ENCODE measurements at regions not wholly inside any gene's neighbourhood (a gene's known extent, or its start where the extent isn't known, plus 50 kb on each side); places are given as distances from the start of the nearest gene placed in this dataset.
"Not testable (repeated sequence)": the region's sequence is repeated elsewhere in the genome, so short reads cannot be mapped to it uniquely, and the experiment has no call there.

DNA sequence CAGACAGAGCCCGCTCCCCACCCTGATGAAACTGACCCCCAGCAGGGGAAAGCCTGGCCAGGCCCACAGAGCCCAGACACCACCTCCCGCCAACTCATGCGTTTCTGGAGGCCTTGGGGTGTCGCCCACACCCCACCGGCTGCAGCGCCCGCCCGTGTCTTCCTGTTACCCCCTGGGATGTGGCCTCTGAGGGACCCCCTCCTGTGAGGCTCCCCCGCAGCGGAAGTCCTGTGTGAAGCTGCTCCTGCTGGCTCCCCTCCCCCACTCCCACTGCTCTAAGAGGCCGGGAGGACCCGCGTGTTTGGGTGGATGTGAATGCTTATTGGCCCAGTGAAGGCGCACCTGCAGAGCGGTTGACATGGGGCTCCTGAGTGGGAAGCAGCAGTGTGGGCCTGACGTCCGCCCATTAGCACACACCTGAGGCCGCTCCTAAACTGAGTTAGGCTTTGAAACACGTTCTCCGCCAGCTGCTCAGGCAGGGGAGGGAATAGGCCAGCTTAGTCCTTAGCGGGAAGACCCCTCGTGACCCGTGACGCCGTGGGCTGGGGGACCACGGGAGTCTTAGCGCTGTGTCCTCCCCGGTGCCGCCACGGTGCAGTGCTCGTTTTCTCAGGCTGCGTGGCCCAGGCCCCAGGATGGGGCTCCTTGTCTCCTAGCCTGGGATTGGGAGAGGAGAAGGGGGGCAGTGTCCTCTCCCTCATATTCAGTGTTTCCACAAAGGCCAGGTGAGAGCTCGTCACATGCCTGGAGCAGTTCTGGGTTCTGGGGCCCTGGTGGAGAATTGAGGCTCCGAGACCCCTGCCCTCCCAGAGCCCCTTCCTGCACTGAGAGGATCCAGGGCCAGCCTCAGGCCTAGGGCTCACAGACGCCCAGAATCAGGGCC is 323.4 kb upstream of the SFSWAP start:
- no peak for DNase-seq (ENCODE audit: low read depth in 1 of 2, low spot score in 1 of 2)
- TF ChIP-seq JUND (IDR thresholded peaks at IDR 0.05; ENCODE audit: low read depth): no peak
- in situ Hi-C loops (cut with HindIII; ENCODE audit: low pct_unique_long_range_greater_than_20kb, low sequenced_read_pairs): no loop called here

DNA sequence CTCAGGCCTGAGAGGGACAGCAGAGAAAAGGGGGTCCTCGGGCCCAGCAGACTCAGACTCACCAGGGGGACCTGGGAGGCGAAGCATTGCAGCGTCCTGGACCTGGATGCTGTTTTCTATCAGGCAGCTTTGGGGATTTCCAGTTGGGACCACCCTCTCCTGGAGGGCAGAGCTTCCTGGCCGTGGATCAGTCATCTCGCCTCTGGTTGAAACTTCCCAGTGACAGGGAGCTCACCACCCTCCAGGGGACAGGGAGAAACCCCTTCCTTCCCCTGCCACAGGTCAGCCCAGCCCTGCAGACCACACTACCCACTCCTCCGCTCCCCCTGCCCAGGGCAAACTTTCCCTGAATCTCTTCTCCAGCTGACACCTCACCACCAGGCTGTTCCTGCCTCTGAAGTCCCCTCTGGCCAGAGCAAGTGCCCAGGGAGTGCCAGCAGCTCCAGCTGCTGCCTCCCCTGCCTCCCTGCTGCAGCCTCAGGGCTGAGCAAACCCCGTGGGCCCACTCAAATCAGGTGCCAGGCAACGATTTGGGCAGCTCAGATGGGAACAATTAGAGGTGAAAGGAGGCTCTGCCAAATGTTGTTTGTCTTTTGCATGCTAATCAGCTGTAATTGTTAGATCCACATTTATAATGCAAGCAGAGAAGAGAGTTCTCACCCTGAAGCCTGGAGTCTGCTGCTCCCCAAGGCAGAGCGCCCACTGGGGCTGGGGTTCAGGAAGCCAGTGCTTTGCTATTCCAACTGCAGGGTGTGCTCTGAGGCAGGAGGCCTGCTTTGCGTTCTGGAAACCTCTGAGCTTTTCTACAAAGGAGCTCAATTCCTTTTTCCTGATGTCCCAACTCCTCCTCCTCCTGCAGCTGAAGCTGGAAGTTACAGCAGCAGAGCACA is 322.5 kb upstream of the SFSWAP start:
- DNase-seq (ENCODE audit: low read depth in 1 of 2, low spot score in 1 of 2); in situ Hi-C loops (cut with HindIII; ENCODE audit: low pct_unique_long_range_greater_than_20kb, low sequenced_read_pairs): not testable (repeated sequence)

DNA sequence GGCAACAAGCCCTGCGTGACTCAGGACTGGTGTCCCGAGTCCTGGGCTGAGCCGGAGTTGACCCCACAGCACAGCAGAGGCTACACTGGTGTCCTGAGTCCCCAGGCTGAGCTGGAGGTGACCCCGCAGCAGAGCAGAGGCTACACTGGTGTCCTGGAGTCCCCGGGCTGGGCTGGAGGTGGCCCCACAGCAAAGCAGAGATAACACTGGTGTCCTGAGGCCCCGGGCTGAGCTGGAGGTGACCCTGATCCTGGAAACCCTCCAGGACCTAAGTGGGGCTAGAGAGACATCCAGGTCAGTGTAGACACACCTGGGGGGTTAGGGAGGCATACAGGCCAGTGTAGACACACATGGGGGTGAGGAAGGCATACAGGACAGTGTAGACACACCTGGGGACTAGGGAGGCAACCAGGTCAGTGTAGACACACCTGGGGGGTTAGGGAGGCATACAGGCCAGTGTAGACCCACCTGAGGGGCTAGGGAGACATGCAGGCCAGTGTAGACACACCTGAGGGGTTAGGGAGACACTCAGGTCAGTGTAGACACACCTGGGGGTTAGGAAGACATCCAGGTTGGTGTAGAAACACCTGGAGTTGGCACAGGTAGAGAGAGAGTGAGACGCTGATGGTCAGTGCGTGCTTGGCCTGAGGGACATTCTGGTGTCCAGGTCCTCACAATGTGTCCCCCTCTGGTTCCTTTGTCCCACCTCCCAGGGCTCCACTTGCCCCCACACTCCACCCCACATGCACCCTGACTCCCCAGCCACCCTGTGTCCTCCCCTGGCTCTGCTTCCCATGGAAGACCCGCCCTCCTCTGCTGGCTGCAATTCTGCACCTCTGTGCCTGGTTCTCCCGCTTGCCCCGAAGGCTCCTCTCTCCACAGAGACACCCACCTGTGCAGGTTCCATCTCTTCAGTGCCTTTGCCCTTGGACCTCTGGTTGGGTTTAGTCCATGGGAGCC is 321.6 kb upstream of the SFSWAP start:
- in situ Hi-C loops (cut with HindIII; ENCODE audit: low pct_unique_long_range_greater_than_20kb, low sequenced_read_pairs): no loop called here
- no peak for TF ChIP-seq JUND (IDR thresholded peaks at IDR 0.05; ENCODE audit: low read depth)
- DNase-seq (ENCODE audit: low read depth in 1 of 2, low spot score in 1 of 2): no peak

DNA sequence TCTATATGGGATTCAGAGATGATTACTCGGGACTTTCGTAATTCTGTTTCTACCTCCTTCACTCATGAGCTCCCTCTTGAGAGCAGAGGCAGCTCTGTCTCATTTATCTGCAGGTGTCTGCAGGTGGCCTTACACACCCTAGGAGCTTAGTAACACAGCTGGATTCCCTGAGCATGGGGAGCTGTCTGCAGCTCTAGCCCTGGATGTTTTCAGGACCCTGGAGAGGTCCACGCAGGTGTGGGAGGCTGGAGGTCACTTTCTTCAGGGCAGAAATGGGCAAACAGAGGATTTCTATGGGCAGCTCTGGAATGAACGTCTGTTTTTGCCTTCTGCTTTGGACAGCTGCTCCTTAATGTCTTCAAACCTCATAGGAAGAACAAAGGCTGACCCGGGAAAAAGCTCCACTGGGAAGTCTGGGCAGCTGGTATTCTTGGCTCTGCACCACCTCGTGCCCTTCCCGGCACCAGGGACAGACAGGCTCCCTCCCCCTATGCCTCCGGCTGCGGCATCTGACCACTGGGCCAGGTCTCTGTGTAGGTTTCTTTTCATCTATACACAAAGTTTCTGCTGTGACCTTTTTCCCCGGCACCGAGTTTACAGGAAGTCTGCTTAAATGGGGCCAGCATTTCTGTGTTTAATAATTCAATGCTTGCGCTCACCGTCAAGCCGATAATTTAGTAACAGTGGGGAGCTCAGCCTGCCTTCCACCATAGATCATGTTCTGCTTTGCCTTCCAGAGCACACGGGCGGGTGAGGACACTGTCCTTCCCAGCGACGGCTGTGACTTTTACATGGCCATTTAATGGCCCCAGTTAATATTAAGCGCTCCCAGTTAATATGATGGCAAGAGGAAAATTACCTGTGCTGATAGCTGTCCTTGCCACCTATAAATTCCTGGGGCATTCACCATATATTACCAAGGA is 320.2 kb upstream of the SFSWAP start:
- peak; percentile 87 to 92 for DNase-seq (ENCODE audit: low read depth in 1 of 2, low spot score in 1 of 2)
- TF ChIP-seq JUND (IDR thresholded peaks at IDR 0.05; ENCODE audit: low read depth): no peak

DNA sequence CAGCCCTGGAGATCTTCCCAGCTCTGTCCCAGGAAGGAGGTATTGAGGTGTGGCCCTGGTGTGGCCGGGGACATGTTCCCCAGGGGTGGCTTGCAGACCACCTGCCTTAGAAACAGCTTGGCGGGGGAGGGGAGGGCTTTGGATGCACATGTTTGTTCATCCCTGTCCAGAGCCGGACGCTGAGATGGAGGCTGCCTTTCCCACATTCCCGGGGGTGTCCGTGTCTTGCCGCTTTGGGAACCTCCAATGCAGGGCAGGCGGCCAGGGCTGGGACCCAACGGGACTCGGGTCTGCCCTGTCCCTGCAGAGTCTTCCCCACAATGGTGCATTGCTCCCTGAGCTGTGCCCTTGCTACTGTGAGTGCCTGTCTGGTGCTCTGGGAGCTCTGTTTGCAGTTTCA is 319.5 kb upstream of the SFSWAP start:
- TF ChIP-seq JUND (IDR thresholded peaks at IDR 0.05; ENCODE audit: low read depth): no peak
- in situ Hi-C loops (cut with HindIII; ENCODE audit: low pct_unique_long_range_greater_than_20kb, low sequenced_read_pairs): no loop called here

More for the DNA sequence above, 320.2 kb upstream of the SFSWAP start:
- in situ Hi-C loops (cut with HindIII; ENCODE audit: low pct_unique_long_range_greater_than_20kb, low sequenced_read_pairs): no loop called here

DNA sequence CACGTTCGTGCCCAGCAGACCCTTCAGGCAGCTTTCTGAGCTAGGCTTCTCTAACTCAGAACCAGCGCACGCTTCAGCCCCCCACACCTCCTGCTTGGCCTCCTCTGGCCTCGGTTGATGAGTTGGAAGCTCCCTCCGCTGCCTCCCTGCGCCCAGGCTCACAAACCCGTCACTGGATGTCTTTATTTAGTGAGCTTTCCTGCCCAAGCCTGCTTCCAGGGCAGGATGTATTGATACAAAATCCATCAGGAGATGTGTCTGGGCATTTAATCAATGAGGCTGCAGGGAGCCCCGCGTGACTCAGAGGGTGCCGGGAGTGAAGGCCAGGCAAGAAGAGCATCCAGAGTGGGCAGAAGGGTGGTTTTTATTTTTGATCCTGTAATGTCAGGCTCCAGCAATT is 316.1 kb upstream of the SFSWAP start:
- in situ Hi-C loops (cut with HindIII; ENCODE audit: low pct_unique_long_range_greater_than_20kb, low sequenced_read_pairs): not testable (repeated sequence)

More for the DNA sequence above, 319.5 kb upstream of the SFSWAP start:
- no peak for DNase-seq (ENCODE audit: low read depth in 1 of 2, low spot score in 1 of 2)

DNA sequence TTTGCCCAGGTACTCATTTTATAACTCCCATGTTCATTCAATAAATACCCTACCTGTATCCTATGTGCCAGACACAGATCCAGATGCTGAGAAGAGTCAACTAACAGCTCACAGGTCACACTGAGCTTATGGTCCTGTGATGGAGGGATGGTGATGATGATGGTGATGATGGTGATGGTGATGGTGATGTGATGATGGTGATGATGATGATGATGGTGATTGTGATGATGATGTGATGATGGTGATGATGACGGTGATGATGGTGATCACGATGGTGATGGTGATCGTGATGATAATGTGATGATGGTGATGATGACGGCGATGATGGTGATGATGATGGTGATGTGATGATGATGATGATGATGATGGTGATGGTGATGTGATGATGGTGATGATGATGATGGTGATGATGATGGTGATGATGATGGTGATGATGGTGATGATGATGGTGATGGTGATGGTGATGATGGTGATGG is 315.6 kb upstream of the SFSWAP start:
- in situ Hi-C loops (cut with HindIII; ENCODE audit: low pct_unique_long_range_greater_than_20kb, low sequenced_read_pairs); DNase-seq (ENCODE audit: low read depth in 1 of 2, low spot score in 1 of 2): not testable (repeated sequence)

More for the DNA sequence above, 316.1 kb upstream of the SFSWAP start:
- DNase-seq (ENCODE audit: low read depth in 1 of 2, low spot score in 1 of 2): not testable (repeated sequence)

DNA sequence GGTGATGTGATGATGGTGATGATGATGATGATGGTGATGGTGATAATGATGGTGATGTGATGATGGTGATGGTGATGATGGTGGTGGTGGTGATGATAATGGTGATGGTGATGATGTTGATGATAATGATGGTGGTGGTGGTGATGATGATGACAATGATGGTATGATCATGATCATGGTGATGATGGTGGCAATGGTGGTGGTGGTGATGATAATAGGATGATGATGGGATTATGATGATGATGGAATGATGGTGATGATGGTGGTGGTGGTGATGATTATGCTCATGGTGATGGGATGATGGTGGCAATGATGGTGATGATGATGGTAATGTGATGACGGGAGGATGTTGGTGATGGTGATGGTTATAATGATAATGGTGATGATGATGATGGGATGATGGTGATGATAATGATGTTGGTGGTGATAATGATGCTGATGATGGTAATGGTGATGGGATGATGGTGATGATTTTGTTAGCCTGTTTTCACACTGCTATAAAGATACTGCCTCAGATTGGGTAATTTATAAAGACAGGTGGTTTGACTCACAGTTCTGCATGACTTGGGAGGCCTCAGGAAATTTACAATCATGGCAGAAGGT is 314.8 kb upstream of the SFSWAP start:
- TF ChIP-seq JUND (IDR thresholded peaks at IDR 0.05; ENCODE audit: low read depth): no peak
- no peak for DNase-seq (ENCODE audit: low read depth in 1 of 2, low spot score in 1 of 2)
- in situ Hi-C loops (cut with HindIII; ENCODE audit: low pct_unique_long_range_greater_than_20kb, low sequenced_read_pairs): no loop called here

DNA sequence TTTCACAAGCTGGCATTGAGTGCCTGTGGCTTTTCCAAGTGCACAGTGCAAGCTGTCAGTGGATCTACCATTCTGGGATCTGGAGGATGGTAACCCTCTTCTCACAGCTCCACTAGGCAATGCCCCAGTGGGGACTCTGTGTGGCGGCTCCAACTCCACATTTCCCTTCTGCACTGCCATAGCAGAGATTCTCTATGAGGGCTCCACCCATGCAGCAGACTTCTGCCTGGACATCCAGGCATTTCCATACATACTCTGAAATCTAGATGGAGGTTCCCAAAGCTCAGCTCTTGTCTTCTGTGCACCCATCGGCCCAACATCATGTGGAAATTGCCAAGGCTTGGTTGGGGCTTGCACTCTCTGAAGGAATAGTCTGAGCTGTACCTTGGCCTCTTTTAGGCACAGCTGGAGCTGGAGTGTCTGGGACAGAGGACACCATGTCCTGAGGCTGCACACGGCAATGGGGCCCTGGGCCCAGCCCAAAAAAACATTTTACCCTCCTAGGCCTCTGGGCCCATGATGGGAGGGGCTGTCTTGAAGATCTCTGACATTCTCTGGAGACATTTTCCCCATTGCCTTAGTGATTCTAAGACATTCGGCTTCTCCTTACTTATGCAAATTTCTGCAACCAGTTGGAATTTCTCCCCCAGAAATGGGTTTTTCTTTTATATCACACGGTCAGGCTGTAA is 313.3 kb upstream of the SFSWAP start:
- in situ Hi-C loops (cut with HindIII; ENCODE audit: low pct_unique_long_range_greater_than_20kb, low sequenced_read_pairs): no loop called here
- DNase-seq (ENCODE audit: low read depth in 1 of 2, low spot score in 1 of 2): no peak
- no peak for TF ChIP-seq JUND (IDR thresholded peaks at IDR 0.05; ENCODE audit: low read depth)

DNA sequence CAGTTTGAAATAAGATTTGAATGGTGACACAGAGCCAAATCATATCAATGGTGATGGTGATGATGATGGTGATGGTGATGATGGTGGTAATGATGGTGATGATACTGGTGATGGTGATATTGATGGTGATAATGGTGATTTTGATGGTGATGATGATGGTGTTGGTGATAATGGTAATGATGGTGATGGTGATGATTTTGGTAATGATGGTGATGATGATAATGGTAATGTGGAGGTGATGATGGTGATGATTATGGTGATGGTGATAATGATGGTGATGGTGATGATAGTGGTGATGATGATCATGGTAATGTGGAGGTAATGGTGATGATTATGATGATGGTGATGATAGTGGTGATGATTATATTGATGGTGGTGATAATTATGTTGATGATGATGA is 311.9 kb upstream of the SFSWAP start:
- TF ChIP-seq JUND (IDR thresholded peaks at IDR 0.05; ENCODE audit: low read depth): no peak
- in situ Hi-C loops (cut with HindIII; ENCODE audit: low pct_unique_long_range_greater_than_20kb, low sequenced_read_pairs): no loop called here
- no peak for DNase-seq (ENCODE audit: low read depth in 1 of 2, low spot score in 1 of 2)

DNA sequence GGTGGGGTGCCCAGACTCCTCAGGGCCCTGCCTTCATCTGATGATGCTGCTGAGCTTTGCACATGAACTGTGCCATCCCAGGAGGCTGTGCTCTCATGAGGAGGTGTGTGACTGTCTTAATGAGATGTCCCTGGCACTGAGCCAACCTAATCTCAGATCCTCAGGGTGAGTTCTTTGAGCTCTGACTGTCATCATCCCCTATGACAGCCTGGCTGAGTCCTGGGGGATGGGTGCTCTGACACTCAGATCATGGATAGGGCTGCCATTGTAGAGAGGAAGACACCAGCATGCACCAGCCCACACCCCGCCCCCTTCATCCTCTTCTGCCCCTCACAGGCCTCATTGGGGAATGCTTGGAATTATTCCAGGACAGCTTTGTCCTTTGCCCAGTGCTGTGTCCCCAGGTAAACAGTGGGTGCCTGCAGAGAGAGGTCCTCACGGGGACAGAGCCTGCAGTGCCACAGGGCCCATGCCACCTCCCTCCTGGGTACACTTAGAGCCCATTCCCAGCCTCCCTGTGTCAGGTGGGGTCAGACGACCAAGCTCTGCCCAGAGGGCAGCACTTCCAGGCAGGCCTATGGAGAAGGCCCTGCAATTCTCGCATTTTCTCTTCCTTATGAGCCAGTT is 310.1 kb upstream of the SFSWAP start:
- DNase-seq (ENCODE audit: low read depth in 1 of 2, low spot score in 1 of 2); in situ Hi-C loops (cut with HindIII; ENCODE audit: low pct_unique_long_range_greater_than_20kb, low sequenced_read_pairs): not testable (repeated sequence)

DNA sequence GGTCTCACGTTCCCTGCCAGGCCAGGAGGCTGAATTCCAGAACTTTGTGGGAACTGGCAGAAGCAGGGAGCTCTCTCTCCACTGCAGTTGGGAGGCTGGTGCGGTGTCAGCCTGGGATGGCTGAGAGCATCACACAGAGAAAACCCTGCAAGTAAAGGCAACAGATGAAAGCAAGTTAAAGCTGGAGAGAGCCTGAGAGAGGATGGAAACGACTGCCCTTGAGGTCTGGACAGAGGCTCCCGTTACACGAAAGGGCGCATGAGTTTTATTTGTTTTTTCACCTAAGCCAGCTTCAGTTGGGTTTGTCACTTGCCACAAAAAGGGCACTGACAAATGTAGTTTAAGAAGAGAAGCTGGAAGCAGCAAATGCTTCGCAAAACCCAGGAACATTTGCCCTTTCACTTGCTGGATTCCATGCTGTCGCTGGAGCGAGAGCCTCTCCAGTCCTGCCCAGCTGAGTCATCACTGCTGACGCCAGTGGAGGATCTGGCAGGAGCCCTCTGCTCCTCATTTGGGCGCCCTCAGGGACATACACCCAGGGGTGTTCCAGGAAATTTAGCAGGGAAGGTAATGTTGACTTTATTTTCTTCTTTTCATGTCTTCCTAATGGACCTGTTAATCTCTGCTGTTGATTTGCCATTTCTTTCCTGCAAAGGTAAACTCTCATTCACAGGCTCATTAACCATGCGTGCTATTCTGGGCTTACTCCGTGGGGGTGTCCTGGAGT is 308.8 kb upstream of the SFSWAP start:
- in situ Hi-C loops (cut with HindIII; ENCODE audit: low pct_unique_long_range_greater_than_20kb, low sequenced_read_pairs); DNase-seq (ENCODE audit: low read depth in 1 of 2, low spot score in 1 of 2): not testable (repeated sequence)

Data from T47D (cell line).